DMS153 (cell line): ENCODE measurements at regions not wholly inside any gene's neighbourhood (a gene's known extent, or its start where the extent isn't known, plus 50 kb on each side); places are given as distances from the start of the nearest gene placed in this dataset.

Source experiments
- DNase-seq: peaks from one replicate; lab custom pipeline; 2025; lab: John Stamatoyannopoulos, UW

DNA sequence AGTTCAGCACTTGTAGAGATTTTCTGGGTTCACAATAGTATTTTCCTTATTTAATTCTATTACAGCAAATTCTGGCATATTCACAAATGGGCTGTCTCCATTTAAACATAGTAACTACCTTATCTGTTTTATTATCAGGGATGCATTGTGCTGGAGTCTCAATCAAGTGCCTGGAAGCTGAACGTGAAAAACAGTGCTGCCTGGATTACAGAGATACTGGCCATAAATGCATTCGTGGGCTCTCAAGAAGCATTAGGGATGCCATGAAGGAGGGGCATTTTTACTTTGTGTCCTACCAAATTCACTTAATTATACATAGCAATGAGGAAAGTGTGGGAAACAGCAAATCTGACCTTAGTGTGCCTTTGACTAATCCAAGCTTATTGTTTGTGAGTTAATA lies 184.6 kb downstream of the ABCC12 start:
- DNase-seq, result no peak

GRCh38 chr16:47970291-47970931 lies 185.4 kb downstream of the ABCC12 start:
- DNase-seq, result no peak

DNA sequence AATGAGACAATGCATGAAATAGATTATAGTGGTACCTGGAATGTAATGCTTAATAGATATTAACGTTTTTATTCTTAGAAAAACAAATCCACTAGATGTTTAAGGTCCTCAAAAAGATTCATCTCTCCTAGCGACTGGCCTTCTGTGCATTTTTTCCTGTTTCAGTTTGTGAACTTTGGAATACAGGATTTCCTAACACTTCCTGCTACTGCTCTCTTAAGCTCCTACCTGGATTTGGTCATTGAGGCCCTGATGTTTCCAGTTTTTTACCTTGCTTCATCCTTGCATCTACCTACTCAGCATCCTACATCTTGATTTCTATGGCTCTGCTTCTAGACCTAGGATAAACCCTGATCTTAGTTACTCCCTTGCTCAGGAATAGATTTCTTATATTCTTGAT lies 188.4 kb downstream of the ABCC12 start:
- no peak for DNase-seq

- no peak for DNase-seq
Measured at GRCh38 chr16:47966325-47966724, 189.5 kb downstream of the ABCC12 start.

DNA sequence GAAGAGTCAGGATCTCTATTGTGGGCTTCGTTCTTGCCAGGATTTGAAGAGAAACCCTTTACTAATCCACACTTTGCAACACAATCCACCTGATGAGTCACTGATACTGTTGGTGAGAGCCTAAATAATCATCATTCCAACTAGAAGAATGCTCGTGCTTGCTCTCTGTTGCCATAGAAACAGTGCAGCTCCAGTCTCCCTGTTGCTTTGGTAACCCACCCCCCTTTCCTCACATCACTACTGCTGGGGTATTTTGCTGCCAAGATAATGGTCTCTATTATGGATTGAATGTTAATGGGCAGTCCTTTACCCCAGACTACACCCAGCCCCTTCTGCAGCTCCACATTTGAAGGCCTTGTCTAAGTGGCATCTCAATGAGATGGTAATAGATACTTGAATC lies 190.4 kb downstream of the ABCC12 start:
- no peak for DNase-seq

DNA sequence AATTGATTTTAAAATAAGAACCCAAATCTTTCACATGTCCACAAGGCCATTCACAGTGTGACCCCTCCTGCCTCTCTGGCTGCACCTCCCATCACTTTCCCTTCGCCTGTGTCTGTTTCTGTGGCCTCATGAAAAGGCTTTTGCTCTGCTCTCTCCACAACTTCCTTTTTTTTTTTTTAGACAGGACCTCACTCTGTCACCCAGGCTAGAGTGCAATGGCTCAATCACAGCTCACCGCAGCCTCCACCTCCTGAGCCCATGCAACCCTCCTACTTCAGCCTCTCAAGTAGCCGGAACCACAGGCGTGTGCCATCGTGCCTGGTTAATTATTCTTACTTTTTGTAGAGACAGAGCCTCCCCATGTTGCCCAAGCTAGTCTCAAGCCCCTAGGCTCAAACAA lies 197.1 kb downstream of the ABCC12 start:
- DNase-seq, result no peak

- no peak for DNase-seq
Measured at GRCh38 chr16:47956916-47957315, 198.9 kb downstream of the ABCC12 start.

- no peak for DNase-seq
Measured at GRCh38 chr16:47949714-47950113, 206.1 kb downstream of the ABCC12 start.

DNA sequence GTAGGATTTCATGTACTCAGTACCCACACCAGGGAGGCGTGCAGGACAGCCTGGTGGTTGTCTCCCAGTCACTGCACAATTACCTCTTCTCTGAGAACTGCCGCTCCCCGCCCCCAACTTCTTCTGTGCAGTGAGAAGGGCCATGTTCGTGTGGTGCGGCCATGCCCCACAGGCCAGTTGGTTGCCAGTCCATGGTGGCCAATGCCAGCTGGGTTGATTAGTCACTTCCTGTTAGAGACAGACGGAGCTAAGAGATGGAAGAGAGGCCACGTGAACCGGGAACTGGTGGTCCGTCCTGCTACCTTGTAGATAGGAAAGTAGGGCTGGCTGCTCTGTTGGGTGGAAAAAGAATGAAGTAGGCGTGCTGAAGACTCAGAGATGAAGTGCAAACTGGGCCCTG lies 206.5 kb downstream of the ABCC12 start:
- no peak for DNase-seq

GRCh38 chr16:47947723-47948122 lies 208.1 kb downstream of the ABCC12 start:
- no peak for DNase-seq

GRCh38 chr16:47946092-47946491 lies 209.7 kb downstream of the ABCC12 start:
- DNase-seq, result no peak

- no peak for DNase-seq
Measured at GRCh38 chr16:47944589-47944988, 211.2 kb downstream of the ABCC12 start.

- DNase-seq, result no peak
Measured at GRCh38 chr16:47943235-47943634, 212.6 kb downstream of the ABCC12 start.

DNA sequence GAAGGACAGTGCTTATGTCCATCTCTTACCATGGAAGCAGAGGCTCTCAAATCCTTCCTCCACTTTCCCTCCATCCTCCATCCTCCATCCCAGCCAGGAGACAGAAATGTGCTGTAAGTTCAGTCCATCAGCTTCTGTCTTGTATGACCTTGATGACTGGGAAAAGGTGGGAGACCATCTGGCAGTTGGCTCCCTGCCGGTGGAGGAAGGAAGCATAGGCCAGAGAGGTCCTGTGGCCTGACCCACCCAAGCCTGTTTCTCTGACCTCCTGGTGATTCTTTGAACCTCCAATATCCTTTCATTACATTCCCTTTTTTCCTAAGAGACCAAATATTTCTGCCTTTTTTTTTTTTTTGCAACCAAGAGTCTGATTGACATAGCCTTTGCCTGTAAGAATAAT lies 215.3 kb downstream of the ABCC12 start:
- no peak for DNase-seq

- DNase-seq, result no peak
Measured at GRCh38 chr16:47939680-47940079, 216.1 kb downstream of the ABCC12 start.

DNA sequence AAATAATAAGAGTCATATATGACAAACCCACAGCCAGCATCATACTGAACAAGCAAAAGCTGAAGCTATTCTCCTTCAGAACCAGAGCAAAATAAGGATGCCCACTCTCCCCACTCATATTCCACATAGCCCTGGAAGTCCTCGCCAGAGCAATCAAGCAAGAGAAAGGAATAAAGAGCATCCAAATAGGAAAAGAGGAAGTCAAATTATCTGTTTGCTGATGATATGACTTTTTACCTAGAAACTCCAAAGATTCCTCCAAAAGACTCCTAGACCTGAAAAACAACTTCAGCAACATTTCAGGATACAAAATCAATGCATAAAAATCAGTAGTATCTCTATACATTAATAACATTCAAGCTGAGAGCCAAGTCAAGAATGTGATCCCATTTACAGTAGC lies 217.5 kb downstream of the ABCC12 start:
- no peak for DNase-seq

- DNase-seq, result no peak
Measured at GRCh38 chr16:47928008-47928407, 227.8 kb downstream of the ABCC12 start.

DNA sequence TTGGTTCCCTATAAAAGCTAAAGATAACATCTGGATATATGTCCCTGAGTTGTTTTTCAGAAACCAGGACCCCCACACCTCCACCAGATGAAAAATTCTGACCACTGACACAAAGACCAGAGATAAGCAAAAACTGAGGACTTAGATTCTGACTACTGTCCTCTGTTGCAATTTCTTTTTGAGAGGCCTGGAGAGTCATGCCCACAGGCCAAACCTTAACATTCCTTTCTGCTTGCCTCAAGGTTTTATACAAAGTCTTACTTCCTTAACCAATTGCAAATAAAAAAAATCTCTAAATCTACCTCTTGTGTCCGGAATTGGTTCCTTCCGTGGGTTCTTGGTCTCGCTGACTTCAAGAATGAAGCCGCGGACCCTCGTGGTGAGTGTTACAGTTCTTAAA lies 228.5 kb downstream of the ABCC12 start:
- DNase-seq, result no peak

GRCh38 chr16:47925811-47926460 lies 229.9 kb downstream of the ABCC12 start:
- no peak for DNase-seq

GRCh38 chr16:47924950-47925349 lies 230.8 kb downstream of the ABCC12 start:
- DNase-seq, result no peak

- DNase-seq, result no peak
Measured at GRCh38 chr16:47921535-47921934, 234.3 kb downstream of the ABCC12 start.

DNA sequence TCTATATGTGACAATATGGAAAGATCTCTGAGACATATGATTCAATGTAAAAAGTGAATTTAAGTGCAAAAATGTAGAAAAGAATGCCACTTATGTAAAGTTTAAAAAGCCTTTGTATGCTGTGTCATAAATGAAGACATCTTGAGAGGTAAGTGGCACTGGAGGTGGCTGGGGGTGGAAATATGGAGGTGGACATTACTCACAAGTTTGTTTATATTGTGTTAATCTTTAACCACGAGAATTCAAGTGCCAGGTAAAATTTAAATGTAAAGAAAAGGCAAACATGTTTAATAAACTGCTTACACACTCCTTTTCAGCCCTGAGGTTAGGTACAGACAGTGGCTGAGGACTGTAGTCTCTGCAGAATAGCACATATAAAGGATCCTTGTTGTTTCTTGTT lies 235.1 kb downstream of the ABCC12 start:
- DNase-seq, result no peak

GRCh38 chr16:47917118-47917517 lies 238.7 kb downstream of the ABCC12 start:
- DNase-seq, result no peak

- no peak for DNase-seq
Measured at GRCh38 chr16:47916266-47916665, 239.5 kb downstream of the ABCC12 start.
